Panc1 (cell line): ENCODE measurements at regions not wholly inside any gene's neighbourhood (a gene's known extent, or its start where the extent isn't known, plus 50 kb on each side); places are given as distances from the start of the nearest gene placed in this dataset.

Source experiments
- ATAC-seq: fragments of 200-7000 bp; cut with Tn5 transposase; 2 replicates; pipeline ENCODE4 v1.9.1; 2020; ENCODE audit warnings: mild to moderate bottlenecking, moderate library complexity
- BruUV-seq: library from RNA; stranded (reverse); fragments of 400-500 nt; replicated peaks from 2 replicates; lab custom pipeline; 2021; lab: Mats Ljungman, UMichigan
- CTCF ChIA-PET: fragments of 300-600 bp; sonication (Branson Sonifier 250); formaldehyde crosslinking; loops from one replicate; lab custom pipeline; 2022; ENCODE audit warnings: antibody characterized with exemption; lab: Charles Lee
- POLR2A ChIA-PET: fragments of 300-600 bp; sonication (Branson Sonifier 250); formaldehyde crosslinking; loops from one replicate; lab custom pipeline; 2022; ENCODE audit warnings: antibody characterized with exemption; lab: Charles Lee
- DNase-seq: peaks from one replicate; pipeline ENCODE4 v3.0.0-alpha.2; 2010; ENCODE audit warnings: low read depth, low spot score
- H3K27ac ChIP-seq: 2 replicates; pipeline ENCODE4 v1.5.1; 2011; ENCODE audit warnings: mild to moderate bottlenecking, low read length, inconsistent platforms
- H3K27me3 ChIP-seq: fragments of 200-500 bp; sonication (Bioruptor generic); 2 replicates; pipeline ENCODE4 v1.6.0; 2014; ENCODE audit warnings: low read length, inconsistent platforms; ENCODE audit not compliant: control insufficient read depth, insufficient read depth
- H3K36me3 ChIP-seq: fragments of 200-500 bp; sonication (Bioruptor generic); 2 replicates; pipeline ENCODE4 v1.5.1; 2014; ENCODE audit warnings: inconsistent platforms, mild to moderate bottlenecking, low read length, moderate library complexity; ENCODE audit not compliant: control insufficient read depth, insufficient read depth
- H3K4me1 ChIP-seq: 2 replicates; pipeline ENCODE4 v1.5.1; 2011; ENCODE audit warnings: inconsistent platforms, mild to moderate bottlenecking, low read length, moderate library complexity; ENCODE audit not compliant: control insufficient read depth, insufficient read depth
- H3K4me3 ChIP-seq, 2 experiments: 2 replicates each; pipeline ENCODE4 v1.5.1; 2011 to 2012; ENCODE audit warnings: low read depth in 2 of 2, low read length in 2 of 2, mild to moderate bottlenecking in 2 of 2, inconsistent platforms in 1 of 2, moderate library complexity in 1 of 2
- H3K9me3 ChIP-seq: fragments of 200-500 bp; sonication (Bioruptor generic); 2 replicates; pipeline ENCODE4 v1.5.1; 2014; ENCODE audit warnings: low read depth, mild to moderate bottlenecking, inconsistent platforms, low read length, moderate library complexity; ENCODE audit not compliant: control insufficient read depth, insufficient read depth
- POLR2AphosphoS5 ChIP-seq: IDR thresholded peaks from 2 replicates; pipeline ENCODE4 v1.6.1; 2012; ENCODE audit warnings: mild to moderate bottlenecking, low read depth, low read length, moderate library complexity
- SIN3A ChIP-seq: IDR thresholded peaks from 2 replicates; pipeline ENCODE4 v1.6.1; 2012; ENCODE audit warnings: low read depth, mild to moderate bottlenecking, low read length, moderate library complexity, borderline replicate concordance; ENCODE audit not compliant: insufficient read depth
- TCF7L2 ChIP-seq: IDR thresholded peaks from 2 replicates; pipeline ENCODE4 v1.6.1; 2011; ENCODE audit warnings: mild to moderate bottlenecking, low read depth, low read length, inconsistent platforms
- in situ Hi-C: cut with HindIII; loops from 2 replicates; pipeline ENCODE4 v1.10.0; 2016; ENCODE audit warnings: low sequenced_read_pairs, low pct_unique_long_range_greater_than_20kb
- intact Hi-C: fragments of 100-400 bp; cut with micrococcal nuclease; formaldehyde crosslinking; loops from one replicate; pipeline ENCODE4 v1.10.0; 2022; ENCODE audit not compliant: unreplicated experiment
- TF ChIP-seq, protein P1 (sequence below): fragments of 450-650 bp; IDR thresholded peaks from 2 replicates; pipeline ENCODE4 v1.5.1; 2017; ENCODE audit warnings: mild to moderate bottlenecking
- TF ChIP-seq, protein P2 (sequence below), 2 experiments: IDR thresholded peaks; 2 replicates each; pipeline ENCODE4 v1.6.1; 2011 to 2012; ENCODE audit warnings: low read depth in 2 of 2, control low read depth in 1 of 2, low read length in 1 of 2, mild to moderate bottlenecking in 1 of 2, moderate library complexity in 1 of 2; ENCODE audit not compliant: insufficient read depth in 1 of 2

DNA sequence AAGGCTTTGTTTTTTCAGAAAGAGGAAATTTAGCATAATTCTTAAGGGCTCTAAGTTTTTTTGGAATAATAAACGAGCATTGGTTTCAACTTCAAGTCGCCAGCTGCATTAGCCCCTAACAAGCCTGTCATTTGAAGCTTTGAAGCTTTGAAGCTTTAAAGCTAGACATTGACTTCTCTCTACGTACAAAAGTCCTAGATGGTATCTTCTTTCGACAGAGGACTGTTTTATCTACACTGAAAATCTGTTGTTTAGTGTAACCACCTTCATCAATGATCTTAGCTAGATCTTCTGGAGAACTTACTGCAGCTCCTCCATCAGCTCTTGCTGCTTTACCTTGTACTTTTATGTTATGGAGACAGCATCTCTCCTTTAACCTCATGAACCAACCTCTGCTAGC is 79.6 kb upstream of the TMEM72 start:
- ATAC-seq (no peak), DNase-seq (no peak)
- H3K4me1 ChIP-seq: peaks cover 7% of the 10 kb centered on the region
- no peaks in the 10 kb centered on the region for H3K36me3 ChIP-seq
- no peak overlapping the region for H3K27ac ChIP-seq
- H3K9me3 ChIP-seq: no peaks in the 10 kb centered on the region
- ChIA-PET CTCF (interaction anchor here (0.7 kb wide), 1 partner anchor 27 kb away, joined by 3 read pairs; no protein-coding TSS in a partner anchor), POLR2A (no interaction called here)
- peaks cover 6% of the 10 kb centered on the region for H3K27me3 ChIP-seq
- H3K4me3 ChIP-seq: no peak overlapping the region
- no TSS peak for BruUV-seq
- intact Hi-C loops: no loop called here
- in situ Hi-C loops: no loop called here
- TF ChIP-seq POLR2AphosphoS5 (no peak), SIN3A (no peak), TCF7L2 (no peak)
- TF ChIP-seq, protein P1, sequence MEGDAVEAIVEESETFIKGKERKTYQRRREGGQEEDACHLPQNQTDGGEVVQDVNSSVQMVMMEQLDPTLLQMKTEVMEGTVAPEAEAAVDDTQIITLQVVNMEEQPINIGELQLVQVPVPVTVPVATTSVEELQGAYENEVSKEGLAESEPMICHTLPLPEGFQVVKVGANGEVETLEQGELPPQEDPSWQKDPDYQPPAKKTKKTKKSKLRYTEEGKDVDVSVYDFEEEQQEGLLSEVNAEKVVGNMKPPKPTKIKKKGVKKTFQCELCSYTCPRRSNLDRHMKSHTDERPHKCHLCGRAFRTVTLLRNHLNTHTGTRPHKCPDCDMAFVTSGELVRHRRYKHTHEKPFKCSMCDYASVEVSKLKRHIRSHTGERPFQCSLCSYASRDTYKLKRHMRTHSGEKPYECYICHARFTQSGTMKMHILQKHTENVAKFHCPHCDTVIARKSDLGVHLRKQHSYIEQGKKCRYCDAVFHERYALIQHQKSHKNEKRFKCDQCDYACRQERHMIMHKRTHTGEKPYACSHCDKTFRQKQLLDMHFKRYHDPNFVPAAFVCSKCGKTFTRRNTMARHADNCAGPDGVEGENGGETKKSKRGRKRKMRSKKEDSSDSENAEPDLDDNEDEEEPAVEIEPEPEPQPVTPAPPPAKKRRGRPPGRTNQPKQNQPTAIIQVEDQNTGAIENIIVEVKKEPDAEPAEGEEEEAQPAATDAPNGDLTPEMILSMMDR: no peak
- TF ChIP-seq, protein P2, sequence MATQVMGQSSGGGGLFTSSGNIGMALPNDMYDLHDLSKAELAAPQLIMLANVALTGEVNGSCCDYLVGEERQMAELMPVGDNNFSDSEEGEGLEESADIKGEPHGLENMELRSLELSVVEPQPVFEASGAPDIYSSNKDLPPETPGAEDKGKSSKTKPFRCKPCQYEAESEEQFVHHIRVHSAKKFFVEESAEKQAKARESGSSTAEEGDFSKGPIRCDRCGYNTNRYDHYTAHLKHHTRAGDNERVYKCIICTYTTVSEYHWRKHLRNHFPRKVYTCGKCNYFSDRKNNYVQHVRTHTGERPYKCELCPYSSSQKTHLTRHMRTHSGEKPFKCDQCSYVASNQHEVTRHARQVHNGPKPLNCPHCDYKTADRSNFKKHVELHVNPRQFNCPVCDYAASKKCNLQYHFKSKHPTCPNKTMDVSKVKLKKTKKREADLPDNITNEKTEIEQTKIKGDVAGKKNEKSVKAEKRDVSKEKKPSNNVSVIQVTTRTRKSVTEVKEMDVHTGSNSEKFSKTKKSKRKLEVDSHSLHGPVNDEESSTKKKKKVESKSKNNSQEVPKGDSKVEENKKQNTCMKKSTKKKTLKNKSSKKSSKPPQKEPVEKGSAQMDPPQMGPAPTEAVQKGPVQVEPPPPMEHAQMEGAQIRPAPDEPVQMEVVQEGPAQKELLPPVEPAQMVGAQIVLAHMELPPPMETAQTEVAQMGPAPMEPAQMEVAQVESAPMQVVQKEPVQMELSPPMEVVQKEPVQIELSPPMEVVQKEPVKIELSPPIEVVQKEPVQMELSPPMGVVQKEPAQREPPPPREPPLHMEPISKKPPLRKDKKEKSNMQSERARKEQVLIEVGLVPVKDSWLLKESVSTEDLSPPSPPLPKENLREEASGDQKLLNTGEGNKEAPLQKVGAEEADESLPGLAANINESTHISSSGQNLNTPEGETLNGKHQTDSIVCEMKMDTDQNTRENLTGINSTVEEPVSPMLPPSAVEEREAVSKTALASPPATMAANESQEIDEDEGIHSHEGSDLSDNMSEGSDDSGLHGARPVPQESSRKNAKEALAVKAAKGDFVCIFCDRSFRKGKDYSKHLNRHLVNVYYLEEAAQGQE (IDR thresholded peaks at IDR 0.05; ENCODE audit: insufficient read depth in 1 of 2, low read depth in 2 of 2, low read length in 1 of 2): no peak

DNA sequence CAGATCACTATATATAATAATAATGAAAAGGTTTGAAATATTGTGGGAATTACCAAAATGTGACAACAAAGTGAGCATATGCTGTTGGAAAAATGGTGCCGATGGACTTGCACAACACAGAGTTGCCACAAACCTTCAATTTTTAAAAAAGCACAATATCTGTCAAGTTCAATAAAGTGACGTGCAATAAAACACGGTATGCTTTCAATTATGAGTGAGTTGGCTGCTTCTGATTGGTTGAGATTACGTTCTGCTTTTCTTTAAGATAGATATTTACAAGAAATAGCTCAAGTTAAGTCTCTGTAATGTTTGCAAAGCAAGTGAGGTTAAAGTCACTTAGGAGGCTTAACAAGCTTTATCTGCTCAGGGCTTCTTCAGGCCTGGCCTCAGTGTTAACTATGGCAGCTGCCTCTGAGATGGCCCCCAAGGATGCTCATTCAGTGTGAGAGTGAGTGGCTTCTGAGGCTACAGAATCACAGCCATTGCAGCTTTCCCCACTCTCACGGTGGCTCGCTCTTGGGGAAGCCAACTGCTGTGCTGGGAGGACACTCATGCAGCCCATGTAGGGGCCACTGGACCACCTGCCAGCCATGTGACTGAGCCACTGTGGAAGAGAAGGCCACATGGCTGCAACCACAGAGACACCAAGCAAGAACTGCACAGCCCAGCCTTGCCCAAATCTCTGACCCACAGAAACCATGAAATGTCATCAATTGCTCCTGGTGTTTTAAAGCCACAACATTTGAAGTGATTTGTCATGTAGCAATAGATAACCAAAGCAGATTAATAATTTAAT is 78.3 kb upstream of the TMEM72 start:
- DNase-seq (no peak), ATAC-seq (no peak)
- intact Hi-C loops: no loop called here
- ChIA-PET POLR2A (no interaction called here), CTCF (no interaction called here)
- Histone ChIP-seq H3K9me3 (no peaks in the 10 kb centered on the region), H3K4me1 (peaks cover 7% of the 10 kb centered on the region), H3K36me3 (no peaks in the 10 kb centered on the region), H3K4me3 (no peak overlapping the region), H3K27me3 (peaks cover 7% of the 10 kb centered on the region), H3K27ac (no peak overlapping the region)
- no peak for TF ChIP-seq TCF7L2
- TF ChIP-seq, protein P1: no peak
- TF ChIP-seq POLR2AphosphoS5: no peak
- TF ChIP-seq, protein P2 (IDR thresholded peaks at IDR 0.05; ENCODE audit: insufficient read depth in 1 of 2, low read depth in 2 of 2, low read length in 1 of 2): no peak
- TF ChIP-seq SIN3A: no peak
- in situ Hi-C loops: no loop called here
- BruUV-seq: no TSS peak
